Neural cell (in vitro differentiated cells): ENCODE measurements at regions not wholly inside any gene's neighbourhood (a gene's known extent, or its start where the extent isn't known, plus 50 kb on each side); places are given as distances from the start of the nearest gene placed in this dataset.

Source experiments
- H2AFZ ChIP-seq: fragments of 200-600, 300-800 bp; sonication (generic), shearing (Covaris generic); 2 replicates; pipeline ENCODE4 v1.6.0; 2014; ENCODE audit warnings: low read depth, mild to moderate bottlenecking, antibody characterized with exemption, low read length, moderate library complexity
- H3F3A ChIP-seq: fragments of 200-600 bp; shearing (Covaris generic); 2 replicates; pipeline ENCODE4 v1.6.1; 2016; ENCODE audit warnings: mild to moderate bottlenecking, moderate library complexity, mixed read lengths, antibody characterized with exemption, low read length; ENCODE audit not compliant: insufficient read depth, poor library complexity, severe bottlenecking
- H3K27ac ChIP-seq: fragments of 200-600, 300-800 bp; sonication (generic), shearing (Covaris generic); 2 replicates; pipeline ENCODE4 v1.5.1; 2014; ENCODE audit warnings: mild to moderate bottlenecking, low read length, moderate library complexity
- H3K27me3 ChIP-seq: fragments of 300-800, 200-600 bp; sonication (generic), shearing (Covaris generic); 2 replicates; pipeline ENCODE4 v1.6.0; 2014; ENCODE audit warnings: mild to moderate bottlenecking, low read depth, low read length, moderate library complexity; ENCODE audit not compliant: insufficient read depth
- H3K36me3 ChIP-seq: fragments of 300-800, 200-600 bp; sonication (generic), shearing (Covaris generic); 2 replicates; pipeline ENCODE4 v1.5.1; 2014; ENCODE audit warnings: mild to moderate bottlenecking, antibody characterized with exemption, low read length, moderate library complexity; ENCODE audit not compliant: insufficient read depth
- H3K4me2 ChIP-seq: fragments of 300-800, 200-600 bp; sonication (generic), shearing (Covaris generic); 2 replicates; pipeline ENCODE4 v1.6.0; 2014; ENCODE audit warnings: mild to moderate bottlenecking, low read length
- H3K4me3 ChIP-seq: fragments of 300-800, 200-600 bp; sonication (generic), shearing (Covaris generic); 2 replicates; pipeline ENCODE4 v1.5.1; 2014; ENCODE audit warnings: mild to moderate bottlenecking, low read length, moderate library complexity
- H3K79me2 ChIP-seq: fragments of 200-600 bp; shearing (Covaris generic); replicated peaks from 2 replicates; pipeline ENCODE4 v1.6.0; 2014; ENCODE audit warnings: mild to moderate bottlenecking, low read length, moderate library complexity; ENCODE audit not compliant: insufficient read depth
- H3K9ac ChIP-seq: fragments of 300-800, 200-600 bp; sonication (generic), shearing (Covaris generic); 2 replicates; pipeline ENCODE4 v1.6.1; 2016; ENCODE audit warnings: mild to moderate bottlenecking, low read length, mixed read lengths
- H3K9me2 ChIP-seq: fragments of 200-600 bp; shearing (Covaris generic); 2 replicates; pipeline ENCODE4 v1.6.1; 2016; ENCODE audit warnings: mild to moderate bottlenecking, low read length, mixed read lengths; ENCODE audit not compliant: insufficient read depth
- H3K9me3 ChIP-seq: fragments of 200-600, 300-800 bp; sonication (generic), shearing (Covaris generic); 2 replicates; pipeline ENCODE4 v1.6.1; 2016; ENCODE audit warnings: mild to moderate bottlenecking, mixed run types, low read length, moderate library complexity, mixed read lengths
- H4K20me1 ChIP-seq: fragments of 200-600 bp; shearing (Covaris generic); 2 replicates; pipeline ENCODE4 v1.6.1; 2016; ENCODE audit warnings: mild to moderate bottlenecking, mixed run types; ENCODE audit not compliant: insufficient read depth
- EP300 ChIP-seq: fragments of 450-650 bp; conservative IDR thresholded peaks from 2 replicates; pipeline ENCODE4 v1.6.1; 2014; ENCODE audit warnings: antibody characterized with exemption, mild to moderate bottlenecking, moderate library complexity; ENCODE audit not compliant: poor library complexity, severe bottlenecking
- EZH2 ChIP-seq: fragments of 200-600, 300-800 bp; shearing (Covaris generic), sonication (generic); IDR thresholded peaks from 2 replicates; pipeline ENCODE4 v1.6.1; 2014; ENCODE audit warnings: antibody characterized with exemption, low read length, borderline replicate concordance, mild to moderate bottlenecking; ENCODE audit not compliant: insufficient read depth, poor library complexity, severe bottlenecking
- MXI1 ChIP-seq: fragments of 450-650 bp; conservative IDR thresholded peaks from 2 replicates; pipeline ENCODE4 v1.6.1; 2014; ENCODE audit warnings: antibody characterized with exemption, mild to moderate bottlenecking; ENCODE audit not compliant: poor library complexity, severe bottlenecking
- POLR2AphosphoS5 ChIP-seq: IDR thresholded peaks from 2 replicates; pipeline ENCODE4 v1.6.1; 2012
- RAD21 ChIP-seq: fragments of 450-650 bp; conservative IDR thresholded peaks from 2 replicates; pipeline ENCODE4 v1.6.1; 2014; ENCODE audit warnings: antibody characterized with exemption, mild to moderate bottlenecking, moderate library complexity
- SMC3 ChIP-seq: fragments of 450-650 bp; conservative IDR thresholded peaks from 2 replicates; pipeline ENCODE4 v1.6.1; 2014; ENCODE audit warnings: antibody characterized with exemption, mild to moderate bottlenecking, moderate library complexity; ENCODE audit not compliant: poor library complexity
- TAF1 ChIP-seq: IDR thresholded peaks from 2 replicates; pipeline ENCODE4 v1.6.1; 2012; ENCODE audit warnings: low read depth
- TF ChIP-seq, protein P1 (sequence below): fragments of 450-650 bp; IDR thresholded peaks from 2 replicates; pipeline ENCODE4 v1.5.1; 2014; ENCODE audit warnings: antibody characterized with exemption, mild to moderate bottlenecking, moderate library complexity; ENCODE audit not compliant: poor library complexity, severe bottlenecking
- TF ChIP-seq, protein P2 (sequence below): IDR thresholded peaks from 2 replicates; pipeline ENCODE4 v1.6.1; 2012; ENCODE audit warnings: borderline replicate concordance

DNA sequence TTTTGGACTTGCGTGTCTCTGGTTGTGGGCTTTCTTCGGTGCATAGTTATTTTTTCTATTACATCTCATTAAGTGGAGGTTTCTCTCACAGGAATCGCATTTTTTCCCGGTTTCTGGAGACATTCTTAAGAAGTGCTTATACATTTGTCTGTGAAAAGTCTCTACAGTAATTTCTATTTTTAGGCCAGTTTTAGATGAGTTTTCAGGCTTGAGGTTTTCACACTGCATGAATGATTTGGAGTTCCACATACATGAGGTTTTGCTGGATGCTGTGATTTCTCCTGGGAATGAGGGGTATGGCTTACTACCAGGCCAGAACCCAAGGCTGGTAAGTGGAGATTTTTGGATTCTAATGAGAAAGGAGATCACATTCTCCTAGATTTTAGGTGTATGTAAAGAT, 422.6 kb upstream of the SLIT2 start:
- no peaks in the 10 kb centered on the region for H3K9me2 ChIP-seq
- TF ChIP-seq EZH2 (no peak), POLR2AphosphoS5 (no peak), RAD21 (no peak), SMC3 (no peak), TAF1 (no peak), MXI1 (no peak), EP300 (no peak)
- TF ChIP-seq, protein P1, sequence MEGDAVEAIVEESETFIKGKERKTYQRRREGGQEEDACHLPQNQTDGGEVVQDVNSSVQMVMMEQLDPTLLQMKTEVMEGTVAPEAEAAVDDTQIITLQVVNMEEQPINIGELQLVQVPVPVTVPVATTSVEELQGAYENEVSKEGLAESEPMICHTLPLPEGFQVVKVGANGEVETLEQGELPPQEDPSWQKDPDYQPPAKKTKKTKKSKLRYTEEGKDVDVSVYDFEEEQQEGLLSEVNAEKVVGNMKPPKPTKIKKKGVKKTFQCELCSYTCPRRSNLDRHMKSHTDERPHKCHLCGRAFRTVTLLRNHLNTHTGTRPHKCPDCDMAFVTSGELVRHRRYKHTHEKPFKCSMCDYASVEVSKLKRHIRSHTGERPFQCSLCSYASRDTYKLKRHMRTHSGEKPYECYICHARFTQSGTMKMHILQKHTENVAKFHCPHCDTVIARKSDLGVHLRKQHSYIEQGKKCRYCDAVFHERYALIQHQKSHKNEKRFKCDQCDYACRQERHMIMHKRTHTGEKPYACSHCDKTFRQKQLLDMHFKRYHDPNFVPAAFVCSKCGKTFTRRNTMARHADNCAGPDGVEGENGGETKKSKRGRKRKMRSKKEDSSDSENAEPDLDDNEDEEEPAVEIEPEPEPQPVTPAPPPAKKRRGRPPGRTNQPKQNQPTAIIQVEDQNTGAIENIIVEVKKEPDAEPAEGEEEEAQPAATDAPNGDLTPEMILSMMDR, result no peak
- TF ChIP-seq, protein P2, sequence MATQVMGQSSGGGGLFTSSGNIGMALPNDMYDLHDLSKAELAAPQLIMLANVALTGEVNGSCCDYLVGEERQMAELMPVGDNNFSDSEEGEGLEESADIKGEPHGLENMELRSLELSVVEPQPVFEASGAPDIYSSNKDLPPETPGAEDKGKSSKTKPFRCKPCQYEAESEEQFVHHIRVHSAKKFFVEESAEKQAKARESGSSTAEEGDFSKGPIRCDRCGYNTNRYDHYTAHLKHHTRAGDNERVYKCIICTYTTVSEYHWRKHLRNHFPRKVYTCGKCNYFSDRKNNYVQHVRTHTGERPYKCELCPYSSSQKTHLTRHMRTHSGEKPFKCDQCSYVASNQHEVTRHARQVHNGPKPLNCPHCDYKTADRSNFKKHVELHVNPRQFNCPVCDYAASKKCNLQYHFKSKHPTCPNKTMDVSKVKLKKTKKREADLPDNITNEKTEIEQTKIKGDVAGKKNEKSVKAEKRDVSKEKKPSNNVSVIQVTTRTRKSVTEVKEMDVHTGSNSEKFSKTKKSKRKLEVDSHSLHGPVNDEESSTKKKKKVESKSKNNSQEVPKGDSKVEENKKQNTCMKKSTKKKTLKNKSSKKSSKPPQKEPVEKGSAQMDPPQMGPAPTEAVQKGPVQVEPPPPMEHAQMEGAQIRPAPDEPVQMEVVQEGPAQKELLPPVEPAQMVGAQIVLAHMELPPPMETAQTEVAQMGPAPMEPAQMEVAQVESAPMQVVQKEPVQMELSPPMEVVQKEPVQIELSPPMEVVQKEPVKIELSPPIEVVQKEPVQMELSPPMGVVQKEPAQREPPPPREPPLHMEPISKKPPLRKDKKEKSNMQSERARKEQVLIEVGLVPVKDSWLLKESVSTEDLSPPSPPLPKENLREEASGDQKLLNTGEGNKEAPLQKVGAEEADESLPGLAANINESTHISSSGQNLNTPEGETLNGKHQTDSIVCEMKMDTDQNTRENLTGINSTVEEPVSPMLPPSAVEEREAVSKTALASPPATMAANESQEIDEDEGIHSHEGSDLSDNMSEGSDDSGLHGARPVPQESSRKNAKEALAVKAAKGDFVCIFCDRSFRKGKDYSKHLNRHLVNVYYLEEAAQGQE, result no peak

DNA sequence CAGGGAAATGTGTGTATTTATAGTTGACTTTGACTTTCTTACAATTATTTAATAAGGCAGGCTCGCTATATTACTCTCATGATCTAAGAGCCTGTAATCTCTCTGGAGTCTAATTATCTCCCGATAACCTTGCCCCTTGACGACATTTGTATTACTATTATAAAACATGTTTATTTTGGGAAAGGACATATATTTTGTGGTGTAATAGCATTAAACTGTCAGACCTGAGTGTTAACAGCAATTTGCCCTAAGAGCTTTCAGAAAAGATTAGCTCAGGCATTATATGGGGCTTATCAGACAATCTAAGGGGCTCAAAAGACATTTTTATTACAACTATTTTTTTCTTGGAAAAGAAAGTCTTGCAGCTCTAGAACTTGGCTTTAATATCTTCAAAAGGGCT, 427.9 kb upstream of the SLIT2 start:
- H3K9ac ChIP-seq, result no peak overlapping the region
- H2AFZ ChIP-seq, result no peak overlapping the region
- no peaks in the 10 kb centered on the region for H3K79me2 ChIP-seq
- TF ChIP-seq EP300, result no peak
- no peak for TF ChIP-seq POLR2AphosphoS5
- TF ChIP-seq, protein P1, result no peak
- TF ChIP-seq SMC3, result no peak
- no peak for TF ChIP-seq RAD21
- no peak for TF ChIP-seq EZH2
- no peak for TF ChIP-seq TAF1
- TF ChIP-seq, protein P2, result no peak
- TF ChIP-seq MXI1, result no peak
- H3F3A ChIP-seq, result no peaks in the 10 kb centered on the region
- no peak overlapping the region for H3K4me3 ChIP-seq
- no peak overlapping the region for H3K4me2 ChIP-seq
- no peaks in the 10 kb centered on the region for H3K36me3 ChIP-seq
- no peaks in the 10 kb centered on the region for H3K9me3 ChIP-seq
- H3K9me2 ChIP-seq, result no peaks in the 10 kb centered on the region
- no peaks in the 10 kb centered on the region for H3K27me3 ChIP-seq
- H3K27ac ChIP-seq, result no peak overlapping the region
- H4K20me1 ChIP-seq, result no peaks in the 10 kb centered on the region

More for the DNA sequence above, 422.6 kb upstream of the SLIT2 start:
- no peaks in the 10 kb centered on the region for H3K9me3 ChIP-seq
- no peak overlapping the region for H3K27ac ChIP-seq
- no peaks in the 10 kb centered on the region for H3F3A ChIP-seq
- H3K9ac ChIP-seq, result no peak overlapping the region
- no peaks in the 10 kb centered on the region for H3K79me2 ChIP-seq
- no peaks in the 10 kb centered on the region for H3K27me3 ChIP-seq
- H3K36me3 ChIP-seq, result no peaks in the 10 kb centered on the region
- H4K20me1 ChIP-seq, result no peaks in the 10 kb centered on the region
- no peak overlapping the region for H3K4me3 ChIP-seq
- H2AFZ ChIP-seq, result no peak overlapping the region
- no peak overlapping the region for H3K4me2 ChIP-seq
